HG03378 (cell line): ENCODE measurements at regions not wholly inside any gene's neighbourhood (a gene's known extent, or its start where the extent isn't known, plus 50 kb on each side); places are given as distances from the start of the nearest gene placed in this dataset.

Source experiments
- ATAC-seq: cut with Tn5 transposase; IDR thresholded peaks from one replicate; pipeline ENCODE4 v1.9.1; 2021; ENCODE audit warnings: mild to moderate bottlenecking, moderate library complexity; ENCODE audit not compliant: unreplicated experiment

GRCh38 chr15:98139337-98139736 is 178.8 kb downstream of the ARRDC4 start:
- no peak for ATAC-seq

- ATAC-seq, result no peak
These were observed 182.1 kb downstream of the ARRDC4 start for GRCh38 chr15:98142572-98142971.

- ATAC-seq, result no peak
These were observed 182.6 kb downstream of the ARRDC4 start for GRCh38 chr15:98143116-98143515.

GRCh38 chr15:98144388-98144787 is 183.9 kb downstream of the ARRDC4 start:
- ATAC-seq, result no peak

- no peak for ATAC-seq
These were observed 185.7 kb downstream of the ARRDC4 start for GRCh38 chr15:98146031-98146820.

GRCh38 chr15:98147415-98147814 is 186.9 kb downstream of the ARRDC4 start:
- no peak for ATAC-seq

- ATAC-seq, result no peak
These were observed 189.6 kb downstream of the ARRDC4 start for GRCh38 chr15:98150084-98150483.

- ATAC-seq, result no peak
These were observed 190.0 kb downstream of the ARRDC4 start for GRCh38 chr15:98150536-98150935.

GRCh38 chr15:98151096-98151495 is 190.6 kb downstream of the ARRDC4 start:
- no peak for ATAC-seq

- ATAC-seq, result no peak
These were observed 191.7 kb downstream of the ARRDC4 start for GRCh38 chr15:98152156-98152555.

- ATAC-seq, result no peak
These were observed 194.4 kb downstream of the ARRDC4 start for GRCh38 chr15:98154863-98155262.

GRCh38 chr15:98155356-98155755 is 194.9 kb downstream of the ARRDC4 start:
- ATAC-seq, result no peak

GRCh38 chr15:98160236-98160635 is 199.7 kb downstream of the ARRDC4 start:
- ATAC-seq, result peak; percentile 98

- ATAC-seq, result no peak
These were observed 203.0 kb downstream of the ARRDC4 start for GRCh38 chr15:98163319-98164045.

GRCh38 chr15:98164571-98164970 is 204.1 kb downstream of the ARRDC4 start:
- no peak for ATAC-seq

GRCh38 chr15:98164986-98165385 is 204.5 kb downstream of the ARRDC4 start:
- no peak for ATAC-seq

- no peak for ATAC-seq
These were observed 207.3 kb downstream of the ARRDC4 start for GRCh38 chr15:98167722-98168268.

GRCh38 chr15:98169551-98169950 is 209.0 kb downstream of the ARRDC4 start:
- ATAC-seq, result no peak

- ATAC-seq, result no peak
These were observed 213.8 kb downstream of the ARRDC4 start for GRCh38 chr15:98174286-98174685.

GRCh38 chr15:98174841-98175240 is 214.3 kb downstream of the ARRDC4 start:
- ATAC-seq, result no peak

- no peak for ATAC-seq
These were observed 217.6 kb downstream of the ARRDC4 start for GRCh38 chr15:98177966-98178592.

- no peak for ATAC-seq
These were observed 218.4 kb downstream of the ARRDC4 start for GRCh38 chr15:98178861-98179260.
